AG10803 (cell line): ENCODE measurements at regions not wholly inside any gene's neighbourhood (a gene's known extent, or its start where the extent isn't known, plus 50 kb on each side); places are given as distances from the start of the nearest gene placed in this dataset.

Experiments
- DNase-seq: peaks from one replicate; pipeline ENCODE4 v3.0.0; 2010; ENCODE audit warnings: low read depth
- H3K4me3 ChIP-seq: 2 replicates; pipeline ENCODE4 v1.5.1; 2011; ENCODE audit warnings: mild to moderate bottlenecking, low read length, control low read depth
- TF ChIP-seq, protein P1 (sequence below): conservative IDR thresholded peaks from 2 replicates; pipeline ENCODE4 v1.5.1; 2011; ENCODE audit warnings: mild to moderate bottlenecking, low read length, control low read depth, inconsistent platforms

DNA sequence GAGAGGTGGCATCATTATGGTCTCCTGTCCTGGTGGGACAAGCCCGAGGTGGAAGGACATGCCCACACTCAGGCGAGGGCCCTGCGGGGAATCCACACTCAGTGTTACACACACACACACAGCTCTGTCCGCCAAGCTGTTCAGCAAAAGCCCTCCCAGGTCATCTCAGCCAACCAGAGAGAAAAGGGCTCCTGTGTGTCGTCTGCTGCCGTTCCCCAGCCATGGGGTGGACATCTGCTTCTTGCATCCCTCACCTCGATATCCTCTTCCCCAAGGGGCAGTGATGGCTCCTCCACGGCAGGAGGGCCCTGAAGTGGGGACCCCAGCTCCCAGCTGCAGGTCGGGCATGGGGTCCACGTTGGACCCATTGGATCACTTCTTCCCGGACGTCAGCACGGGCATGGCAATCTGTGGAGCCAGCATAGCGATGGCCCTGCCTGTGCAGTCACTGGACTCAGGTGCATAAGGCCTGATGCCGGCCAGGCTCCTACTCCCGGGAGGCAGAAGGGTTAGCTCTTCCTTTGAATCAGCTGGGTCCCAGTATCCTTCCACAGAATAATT lies 290.1 kb downstream of the C16orf95 start:
- no peak for DNase-seq
- TF ChIP-seq, protein P1, sequence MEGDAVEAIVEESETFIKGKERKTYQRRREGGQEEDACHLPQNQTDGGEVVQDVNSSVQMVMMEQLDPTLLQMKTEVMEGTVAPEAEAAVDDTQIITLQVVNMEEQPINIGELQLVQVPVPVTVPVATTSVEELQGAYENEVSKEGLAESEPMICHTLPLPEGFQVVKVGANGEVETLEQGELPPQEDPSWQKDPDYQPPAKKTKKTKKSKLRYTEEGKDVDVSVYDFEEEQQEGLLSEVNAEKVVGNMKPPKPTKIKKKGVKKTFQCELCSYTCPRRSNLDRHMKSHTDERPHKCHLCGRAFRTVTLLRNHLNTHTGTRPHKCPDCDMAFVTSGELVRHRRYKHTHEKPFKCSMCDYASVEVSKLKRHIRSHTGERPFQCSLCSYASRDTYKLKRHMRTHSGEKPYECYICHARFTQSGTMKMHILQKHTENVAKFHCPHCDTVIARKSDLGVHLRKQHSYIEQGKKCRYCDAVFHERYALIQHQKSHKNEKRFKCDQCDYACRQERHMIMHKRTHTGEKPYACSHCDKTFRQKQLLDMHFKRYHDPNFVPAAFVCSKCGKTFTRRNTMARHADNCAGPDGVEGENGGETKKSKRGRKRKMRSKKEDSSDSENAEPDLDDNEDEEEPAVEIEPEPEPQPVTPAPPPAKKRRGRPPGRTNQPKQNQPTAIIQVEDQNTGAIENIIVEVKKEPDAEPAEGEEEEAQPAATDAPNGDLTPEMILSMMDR, result no peak

DNA sequence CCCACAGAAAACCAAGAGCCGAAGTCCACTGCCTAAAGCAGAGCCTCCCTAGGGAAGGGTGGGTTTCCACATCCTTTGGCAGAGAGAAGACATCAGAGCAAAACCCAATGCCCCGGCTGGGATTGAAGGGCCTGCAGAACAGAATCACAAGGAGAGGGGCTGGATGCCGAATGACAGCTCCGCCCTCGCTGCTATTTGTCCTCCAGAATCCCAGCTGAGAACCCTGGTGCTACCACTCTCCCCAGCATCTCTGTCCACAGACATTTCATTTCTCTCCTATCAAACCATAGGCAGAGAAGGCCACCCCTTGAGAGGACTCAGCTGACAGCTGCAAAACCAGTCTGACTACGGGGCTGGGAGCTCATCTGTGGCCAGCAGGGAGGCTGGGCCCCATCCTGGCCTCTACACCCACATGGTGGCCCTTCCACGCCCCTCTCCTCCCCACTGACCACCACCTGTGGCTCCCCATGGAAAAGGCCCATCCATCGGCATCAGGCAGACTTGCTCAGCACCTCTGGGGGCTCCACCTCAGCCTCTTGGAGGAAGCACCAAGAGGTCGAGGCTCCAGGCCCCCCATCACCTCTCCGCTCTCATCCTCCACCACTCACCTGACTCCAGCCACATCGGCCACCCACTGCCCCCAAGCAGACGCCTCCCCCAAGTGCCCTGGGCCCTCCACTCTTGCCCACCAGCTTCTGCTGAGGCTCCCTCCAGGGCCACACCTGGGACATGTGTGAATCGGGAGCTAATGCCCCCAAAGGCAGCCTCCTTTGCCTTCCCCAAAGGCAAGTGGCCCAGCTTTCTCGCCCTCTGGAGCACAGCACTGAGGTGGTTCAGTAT lies 288.5 kb downstream of the C16orf95 start:
- no peak overlapping the region for H3K4me3 ChIP-seq
- TF ChIP-seq, protein P1, result no peak

More for the DNA sequence above, 290.1 kb downstream of the C16orf95 start:
- no peak overlapping the region for H3K4me3 ChIP-seq

DNA sequence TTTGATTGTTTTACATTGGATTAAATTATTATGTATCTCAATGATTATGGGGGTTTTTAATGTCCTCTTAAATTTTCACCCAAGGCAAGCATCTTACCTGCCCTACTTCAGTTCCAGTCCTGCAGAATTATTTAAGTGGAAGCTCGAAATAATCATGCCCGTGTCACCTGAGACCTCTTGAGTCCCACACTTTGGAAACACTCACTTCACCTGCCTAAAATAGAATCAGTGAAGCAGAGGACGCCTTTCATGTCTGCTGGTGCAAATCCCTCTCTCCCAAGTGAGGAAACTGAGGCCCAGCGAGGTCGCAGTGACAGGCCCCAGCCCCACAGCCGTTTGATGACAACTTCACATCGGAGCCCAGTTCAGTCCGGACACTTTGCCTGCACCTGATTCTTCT lies 284.6 kb downstream of the C16orf95 start:
- DNase-seq, result no peak
- TF ChIP-seq, protein P1, result no peak
- H3K4me3 ChIP-seq, result no peak overlapping the region

More for the DNA sequence above, 288.5 kb downstream of the C16orf95 start:
- DNase-seq, result no peak

DNA sequence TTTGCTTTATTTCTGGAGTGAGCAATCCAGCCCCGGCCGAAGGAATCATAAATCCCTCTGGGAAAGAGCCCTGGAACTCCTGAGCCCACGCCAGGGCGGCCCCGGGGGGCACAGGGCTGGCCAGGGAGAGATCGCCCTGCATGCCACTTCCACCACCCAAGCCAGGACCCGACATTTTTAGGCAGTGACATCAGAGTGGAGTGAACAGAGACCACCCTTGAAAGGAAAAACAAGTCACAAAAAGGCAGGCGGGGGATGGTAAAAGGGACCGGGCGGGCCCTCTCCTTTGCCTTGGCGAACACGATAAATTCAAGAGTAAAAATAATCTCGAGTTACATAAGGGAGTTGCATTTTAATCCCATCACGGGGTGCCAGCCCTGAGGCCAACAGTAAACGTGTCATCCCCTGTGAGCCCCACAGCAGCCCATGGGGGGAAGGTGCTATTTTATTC lies 284.1 kb downstream of the C16orf95 start:
- no peak for DNase-seq
- TF ChIP-seq, protein P1, result no peak
- H3K4me3 ChIP-seq, result no peak overlapping the region

DNA sequence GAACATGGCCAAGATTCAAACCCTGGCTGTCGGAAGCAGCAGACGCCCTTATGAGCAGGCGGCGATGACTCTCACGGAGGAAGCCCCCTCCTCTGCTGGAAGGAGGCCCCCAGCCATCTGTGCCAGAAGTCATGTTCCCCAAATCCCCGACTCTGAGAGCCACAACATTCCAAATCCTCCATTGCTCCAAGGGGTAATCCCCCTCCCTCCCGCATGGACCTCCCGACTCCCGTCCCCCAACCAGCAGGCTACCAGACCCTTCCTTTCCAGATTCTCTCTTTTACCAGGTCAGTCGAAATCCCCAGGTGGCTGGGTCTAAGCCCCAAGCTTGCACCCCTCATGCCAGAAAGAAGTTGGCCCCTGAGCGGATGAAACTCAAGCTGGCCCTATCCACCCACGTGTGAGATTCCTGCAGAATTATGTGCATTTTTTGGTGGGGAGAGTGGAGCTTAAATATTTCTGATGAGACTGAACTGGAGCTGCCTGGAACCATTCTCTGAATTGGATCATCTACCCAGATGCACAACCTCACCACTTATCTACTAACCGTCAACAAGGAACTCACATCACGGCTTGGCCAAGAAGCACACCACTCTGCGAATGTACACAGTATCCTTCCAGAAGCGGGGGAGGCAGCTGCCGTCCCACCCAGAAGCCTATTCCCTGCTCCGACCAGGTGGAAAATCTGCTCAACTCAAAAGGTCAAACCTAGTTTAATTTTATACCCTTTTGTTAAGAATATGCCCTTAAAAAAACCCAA lies 283.5 kb downstream of the C16orf95 start:
- no peak for DNase-seq
- H3K4me3 ChIP-seq, result no peak overlapping the region
- TF ChIP-seq, protein P1, result no peak

DNA sequence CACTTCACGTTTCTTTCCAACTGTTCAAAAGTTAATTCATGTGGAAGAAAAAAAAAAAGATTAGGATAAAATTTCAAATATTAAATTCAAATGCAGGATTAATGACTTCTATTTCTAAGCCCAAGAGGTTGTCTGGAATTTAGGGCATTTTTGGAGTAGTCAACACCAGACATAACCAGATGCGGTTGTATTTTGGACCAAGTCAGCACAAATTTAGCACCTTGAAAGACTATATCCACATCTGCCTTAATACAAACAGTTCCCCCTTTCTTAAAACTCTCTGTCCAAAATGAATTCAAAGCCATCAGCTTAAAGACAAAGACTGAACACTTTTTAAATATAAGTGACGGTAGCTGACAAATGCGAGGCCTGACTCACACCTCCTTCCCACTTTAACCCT lies 282.9 kb downstream of the C16orf95 start:
- TF ChIP-seq, protein P1, result no peak
- H3K4me3 ChIP-seq, result no peak overlapping the region
- DNase-seq, result no peak
